Left renal cortex interstitium (tissue), 4 donors: ENCODE measurements at regions not wholly inside any gene's neighbourhood (a gene's known extent, or its start where the extent isn't known, plus 50 kb on each side); places are given as distances from the start of the nearest gene placed in this dataset.

Experiments used
- DNase-seq, 4 donors: peaks; one replicate each; pipeline ENCODE4 v3.0.0-alpha.2; 2013; ENCODE audit warnings: low read depth in 4 of 4, low spot score in 2 of 4, missing footprints in 1 of 4

DNA sequence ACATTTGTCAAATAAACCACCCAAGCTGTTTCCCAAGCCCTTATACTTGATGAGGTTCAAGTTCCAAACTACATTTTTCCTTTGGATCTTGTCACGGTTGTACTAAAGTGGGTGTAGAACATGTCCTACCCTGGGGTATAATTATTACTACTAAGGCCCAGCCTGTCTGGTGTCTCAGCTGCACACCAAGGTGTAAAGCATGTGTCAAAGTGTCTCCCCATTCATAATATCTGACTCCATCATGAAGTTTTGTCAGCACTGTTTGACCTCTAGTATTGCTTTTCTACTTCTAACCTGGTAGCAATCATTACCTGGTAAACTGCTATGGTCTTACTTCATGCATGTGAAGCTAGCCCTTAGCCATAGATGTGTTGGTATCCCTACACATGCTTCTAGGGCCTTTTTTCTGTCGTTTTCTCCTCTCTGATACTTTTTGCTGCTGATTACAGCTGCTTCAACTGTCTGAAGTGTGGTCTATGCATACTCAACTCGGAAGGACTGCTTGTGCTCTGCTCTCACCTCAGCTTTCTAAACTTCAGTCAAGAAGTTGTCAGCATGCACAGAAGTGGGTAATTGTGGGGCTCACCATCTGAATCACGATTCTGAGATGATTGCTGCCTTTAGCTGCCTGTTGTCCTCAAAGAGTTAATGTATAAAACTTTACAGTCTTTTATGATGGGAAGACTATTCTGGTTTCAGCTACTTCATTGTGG is 445.7 kb upstream of the TRIB2 start:
- no peak for DNase-seq

DNA sequence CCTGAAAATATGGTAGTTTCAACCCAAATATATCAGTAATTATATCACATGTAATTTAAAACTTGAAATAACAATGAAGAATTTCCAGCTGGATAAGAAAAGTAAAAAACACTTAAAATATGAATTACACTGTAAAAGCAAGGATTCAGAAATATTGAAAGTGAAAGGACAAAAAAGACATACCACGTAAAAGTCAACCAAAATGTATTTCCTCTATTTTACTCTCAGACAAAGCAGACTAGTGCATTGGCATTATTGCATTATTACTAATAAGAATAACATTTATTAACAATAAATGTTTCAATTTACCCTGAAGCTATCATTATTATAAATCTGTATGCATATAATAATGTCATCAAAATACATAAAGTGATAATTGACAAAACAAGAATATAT is 445.1 kb upstream of the TRIB2 start:
- no peak for DNase-seq

DNA sequence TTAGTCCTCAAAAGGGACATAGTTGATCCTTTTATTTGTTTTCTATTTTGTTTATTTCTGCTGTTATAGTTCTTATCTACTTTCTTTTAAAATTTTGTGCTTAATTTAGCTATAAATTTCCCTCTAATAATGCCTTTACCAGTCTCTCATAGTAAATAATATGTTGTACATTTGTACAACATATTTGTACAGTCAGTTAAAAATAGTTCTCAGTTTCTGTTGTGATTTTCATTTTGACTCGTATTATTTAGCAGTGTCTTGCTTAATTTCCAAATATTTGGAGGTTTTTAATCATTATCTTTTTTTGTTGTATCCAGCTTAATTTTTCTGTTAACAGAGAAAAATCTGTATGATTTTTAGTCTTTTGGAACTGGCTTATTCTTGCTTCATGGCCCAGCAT is 443.6 kb upstream of the TRIB2 start:
- no peak for DNase-seq

DNA sequence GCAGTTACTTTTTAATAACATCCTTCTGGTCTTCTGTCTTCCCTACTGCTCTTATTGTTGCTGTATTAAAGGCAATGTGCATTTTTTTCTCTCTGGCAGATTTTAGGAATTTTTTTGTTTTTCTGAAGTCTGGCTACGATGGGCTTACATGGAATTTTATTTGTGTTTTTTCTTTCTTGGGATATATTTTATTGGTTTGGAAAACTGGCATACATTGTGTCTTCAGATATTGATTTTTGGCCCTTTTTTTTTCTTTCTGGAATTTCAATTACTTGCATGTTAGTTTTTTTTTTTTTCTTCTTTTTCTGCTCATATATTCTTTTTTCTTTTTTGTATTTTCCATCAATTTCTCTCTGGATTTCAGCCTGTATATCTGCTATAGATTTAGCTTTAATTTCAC is 442.1 kb upstream of the TRIB2 start:
- no peak for DNase-seq

DNA sequence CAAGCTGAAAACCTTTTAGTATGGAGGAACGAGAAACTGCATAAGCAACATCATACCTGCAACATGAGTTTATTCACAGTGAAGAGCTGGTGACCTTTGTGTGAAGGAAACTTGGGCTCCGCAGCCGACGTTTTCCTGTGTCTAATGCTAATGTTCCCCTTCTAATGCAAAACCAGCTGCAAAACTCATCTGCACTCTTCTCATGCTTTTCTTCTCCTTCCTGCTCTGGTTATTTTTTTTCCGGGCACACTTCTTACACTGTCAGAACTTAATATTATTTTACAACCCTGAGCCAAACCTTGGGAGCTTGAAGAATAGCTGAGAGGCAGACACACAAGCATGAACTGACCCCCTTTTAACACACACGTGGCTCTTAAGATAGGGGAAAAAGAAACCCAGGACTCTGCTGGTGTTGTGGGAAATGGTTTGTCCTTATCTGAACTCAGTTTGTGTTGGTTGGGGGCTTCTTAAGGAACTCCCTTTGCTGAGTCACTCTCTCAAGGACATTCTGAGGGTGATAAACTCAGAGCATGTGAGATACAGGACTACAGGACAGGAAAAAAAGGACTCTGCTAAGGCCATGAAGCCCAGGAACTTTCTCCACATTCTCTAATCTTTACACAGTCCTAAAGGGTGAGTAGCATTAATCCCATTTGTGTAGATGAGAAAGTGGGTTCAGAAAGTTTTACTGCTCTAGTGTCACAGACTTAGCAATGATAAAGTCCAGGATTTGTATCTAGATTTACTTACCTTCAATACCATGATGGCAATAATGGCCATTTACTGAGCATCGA is 439.3 kb upstream of the TRIB2 start:
- no peak for DNase-seq

DNA sequence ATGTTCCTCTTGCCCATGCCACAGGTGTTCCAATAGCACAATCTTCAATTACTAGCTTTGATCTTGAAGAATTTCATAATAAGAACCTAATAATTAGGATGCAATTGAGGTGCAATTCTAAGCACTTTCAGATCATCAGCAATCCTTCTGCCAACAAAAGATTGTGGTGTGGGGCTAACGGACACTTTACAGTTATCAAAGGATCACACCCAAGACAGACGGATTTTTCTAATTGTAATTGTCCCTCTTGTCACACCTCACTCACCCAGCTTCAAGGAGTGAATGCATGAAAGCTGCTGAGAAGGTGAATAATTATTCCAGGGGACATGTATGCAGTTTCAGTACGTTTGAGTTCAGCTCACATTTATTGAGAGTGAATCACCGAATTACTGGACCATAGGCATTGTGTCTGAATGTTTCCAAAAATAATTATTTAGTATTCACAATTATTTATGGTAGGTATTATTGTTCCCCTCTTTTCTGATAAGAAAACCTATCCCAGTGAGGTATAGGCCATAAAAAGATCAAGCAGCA is 438.5 kb upstream of the TRIB2 start:
- DNase-seq, result no peak

DNA sequence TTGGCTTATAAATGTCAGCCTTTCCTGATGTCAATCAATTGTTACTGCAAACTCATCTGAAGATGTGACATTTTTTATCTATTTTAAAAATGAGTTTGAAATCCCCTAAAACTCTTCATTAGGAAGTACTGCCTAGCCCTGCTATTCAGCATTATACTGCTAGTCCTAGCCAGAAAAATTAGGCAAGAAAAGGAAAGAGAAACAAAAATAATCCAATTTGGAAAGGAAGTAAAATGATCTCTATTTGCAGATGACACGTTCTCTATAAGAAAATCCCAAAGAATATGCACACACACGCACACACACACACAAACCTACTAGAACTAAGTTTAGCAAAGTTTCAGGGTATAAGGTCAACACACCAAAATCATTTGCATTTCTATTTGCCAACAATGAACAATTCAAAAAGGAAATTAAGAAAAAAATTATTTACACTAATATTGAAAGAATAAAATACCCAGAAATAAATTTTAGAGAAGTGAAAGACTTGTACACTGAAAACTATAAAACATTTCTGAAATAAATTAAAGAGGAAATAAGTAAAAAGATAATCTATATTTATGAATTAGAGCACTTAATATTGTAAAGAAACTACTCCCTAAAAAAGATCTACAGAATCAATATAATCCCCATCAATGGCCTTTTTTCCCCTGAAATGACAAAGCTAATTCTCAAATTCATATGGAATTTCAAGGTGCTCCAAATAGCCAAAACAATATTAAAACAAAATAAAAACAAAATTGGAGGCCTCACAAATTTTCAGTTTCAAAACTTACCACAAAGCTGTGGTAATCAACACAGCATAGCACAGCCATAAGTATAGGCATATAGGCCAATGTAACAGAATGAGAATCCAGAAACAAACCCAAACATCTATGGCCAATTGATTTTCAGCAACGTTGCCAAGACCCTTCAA is 433.7 kb upstream of the TRIB2 start:
- no peak for DNase-seq

DNA sequence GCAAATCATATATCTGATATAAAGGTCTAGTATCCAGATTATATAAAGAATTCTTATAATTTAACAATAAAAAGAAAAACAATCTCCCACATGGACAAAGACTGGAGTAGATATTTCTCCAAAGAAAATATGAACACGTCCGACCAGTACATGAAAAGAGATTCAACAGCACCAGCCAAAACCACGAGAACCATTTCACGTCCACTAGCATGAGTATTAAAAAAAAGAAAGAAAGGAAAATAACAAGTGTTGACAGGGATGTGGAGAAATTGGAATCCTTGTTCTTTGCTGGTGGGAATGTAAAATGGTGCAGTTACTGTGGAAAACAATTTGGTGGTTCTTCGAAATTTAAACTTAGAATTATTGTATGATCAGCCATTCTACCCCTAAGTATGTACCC is 432.7 kb upstream of the TRIB2 start:
- no peak for DNase-seq

DNA sequence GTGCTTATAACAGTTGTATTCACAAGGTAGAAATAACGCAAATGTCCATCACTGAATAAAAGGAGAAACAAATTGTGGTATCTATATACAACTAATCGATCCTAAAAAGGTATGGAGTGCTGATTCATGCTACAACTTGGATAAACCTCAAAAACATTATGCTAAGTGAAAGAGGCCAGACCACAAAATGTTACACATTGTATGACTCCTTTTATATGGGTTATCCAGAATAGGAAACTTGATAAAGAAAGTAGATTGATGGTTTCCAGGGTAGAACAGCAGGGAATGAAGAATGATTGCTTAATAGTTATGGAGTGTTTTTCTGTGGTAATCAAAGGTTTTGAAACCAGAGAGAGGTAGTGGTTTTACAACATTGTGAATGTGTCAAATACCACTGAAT is 432.2 kb upstream of the TRIB2 start:
- DNase-seq, result no peak

DNA sequence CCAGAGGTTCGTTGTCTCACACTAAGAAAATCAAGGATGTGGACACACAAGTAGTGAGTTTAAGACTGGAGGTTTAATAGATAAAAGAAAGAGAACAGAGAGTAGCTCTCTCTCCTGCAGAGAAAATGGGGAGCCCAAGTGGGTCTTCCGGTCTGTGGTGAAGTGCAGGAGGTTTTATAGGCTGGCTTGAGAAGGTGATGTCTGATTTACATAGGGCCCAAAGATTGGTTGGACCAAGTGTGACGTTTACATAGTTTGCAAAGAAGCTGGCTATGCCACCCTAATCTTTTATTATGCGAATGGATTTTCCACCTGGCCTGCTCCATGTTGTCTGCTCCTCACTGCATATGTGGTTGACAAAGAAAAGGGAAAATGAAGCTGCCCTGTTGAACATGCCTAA is 430.4 kb upstream of the TRIB2 start:
- no peak for DNase-seq

DNA sequence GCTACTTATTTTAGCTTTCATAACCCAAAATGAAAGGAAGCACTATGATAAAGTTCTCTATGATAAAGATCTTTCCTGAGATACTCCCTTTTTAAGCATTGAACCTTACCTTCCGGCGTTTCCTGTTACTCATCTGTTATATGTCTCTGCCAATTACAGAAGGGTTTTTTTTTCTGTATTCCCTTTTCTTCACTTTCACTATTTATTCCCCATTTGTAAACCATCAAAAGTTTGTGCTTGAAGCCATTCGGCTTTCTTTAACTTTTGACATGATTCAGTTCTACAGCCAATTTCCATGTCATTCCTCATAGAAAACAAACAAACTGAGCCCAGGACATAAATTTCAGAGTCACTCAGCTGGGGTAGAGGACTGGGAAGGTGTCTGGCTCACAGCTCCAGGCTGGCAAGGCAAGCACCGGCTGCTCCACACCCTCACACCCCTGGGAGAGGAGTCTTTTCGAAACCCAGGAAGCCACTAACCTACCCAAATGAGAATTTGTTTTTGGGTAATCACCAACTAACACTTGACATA is 429.4 kb upstream of the TRIB2 start:
- no peak for DNase-seq

DNA sequence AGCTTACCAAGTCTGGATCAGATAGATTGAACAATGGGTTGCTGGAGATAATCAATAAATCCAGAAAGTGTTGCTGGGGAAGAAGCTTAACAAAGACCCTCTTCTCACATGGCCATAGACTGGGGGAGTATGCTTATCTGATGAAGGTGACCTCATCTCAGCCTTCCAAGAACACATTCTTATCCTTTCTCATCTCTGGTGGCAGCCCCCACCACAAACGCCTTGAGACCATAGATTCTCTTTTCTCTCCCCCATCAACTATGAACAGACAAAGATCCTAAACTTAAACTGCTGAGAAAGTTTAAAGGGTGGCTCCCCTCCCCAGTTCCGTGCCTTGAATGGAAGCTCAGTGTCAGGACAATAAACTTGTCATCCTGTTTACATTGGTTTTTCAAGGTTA is 428.7 kb upstream of the TRIB2 start:
- DNase-seq, result no peak

DNA sequence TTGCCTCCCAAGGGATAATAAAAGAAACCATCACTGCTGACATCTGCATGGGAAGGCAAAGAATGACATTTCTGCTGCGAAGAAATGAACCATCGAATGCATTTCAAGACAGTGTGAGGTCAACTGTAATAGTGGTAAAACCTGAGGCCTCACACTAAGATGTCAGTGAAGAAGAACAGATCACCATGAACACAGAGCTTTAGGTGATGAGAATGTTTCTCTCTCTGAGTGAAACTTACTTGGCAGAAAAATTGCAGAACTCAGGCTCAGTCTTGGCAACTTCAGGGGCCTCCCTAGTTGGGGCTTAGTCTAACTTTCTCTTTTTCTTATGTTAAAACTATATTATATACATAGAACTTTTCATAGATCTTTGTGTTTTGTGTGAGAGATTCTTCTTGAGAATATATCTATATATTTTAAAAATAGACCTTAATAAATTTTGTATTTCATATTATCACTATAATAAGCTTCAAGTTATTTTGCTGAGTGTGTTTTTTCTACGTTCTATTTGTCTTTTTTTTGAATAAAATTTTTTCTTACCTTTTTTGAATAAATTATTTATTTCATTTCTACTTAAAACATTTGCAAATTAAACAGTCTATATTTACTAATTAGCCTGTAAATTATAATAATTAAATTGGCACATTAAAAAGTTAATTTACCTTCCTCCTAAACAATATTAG is 427.5 kb upstream of the TRIB2 start:
- no peak for DNase-seq

DNA sequence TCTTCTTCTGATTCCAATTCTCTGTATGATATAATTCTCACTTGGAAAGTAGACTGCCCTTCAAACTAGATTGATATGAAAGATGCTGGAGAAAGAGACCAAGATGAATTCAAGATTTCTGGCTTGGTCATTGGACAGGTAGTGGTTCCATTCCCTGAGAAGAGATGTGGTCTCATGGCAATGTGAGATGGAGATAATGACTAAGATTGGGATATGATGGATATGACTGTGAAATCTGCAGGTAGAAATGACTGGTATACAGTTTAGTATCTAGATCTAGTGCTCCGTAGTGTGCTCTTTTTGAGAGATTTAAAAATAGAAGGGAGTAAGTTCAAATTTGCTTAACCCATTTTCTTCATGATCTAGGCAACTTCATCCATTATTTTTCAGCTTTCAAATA is 425.4 kb upstream of the TRIB2 start:
- no peak for DNase-seq

DNA sequence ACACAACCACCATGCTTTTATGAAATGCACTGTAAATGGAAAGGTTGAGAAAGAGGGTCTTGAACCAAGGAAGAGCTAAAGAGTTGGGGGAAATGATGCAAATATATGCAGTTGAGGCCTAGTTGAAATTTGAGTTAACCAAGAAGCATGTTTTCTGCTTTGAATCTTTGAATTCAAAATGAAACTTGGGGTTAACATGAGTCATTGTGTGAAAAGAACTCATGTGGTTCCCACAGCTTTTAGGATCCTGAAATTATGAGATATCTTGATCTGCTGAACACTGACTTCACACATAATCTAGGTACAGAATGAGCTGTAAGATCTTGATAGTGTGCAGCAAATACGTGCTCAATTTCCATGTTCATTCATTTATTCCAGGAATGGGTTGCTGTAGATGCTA is 422.9 kb upstream of the TRIB2 start:
- DNase-seq, result no peak

DNA sequence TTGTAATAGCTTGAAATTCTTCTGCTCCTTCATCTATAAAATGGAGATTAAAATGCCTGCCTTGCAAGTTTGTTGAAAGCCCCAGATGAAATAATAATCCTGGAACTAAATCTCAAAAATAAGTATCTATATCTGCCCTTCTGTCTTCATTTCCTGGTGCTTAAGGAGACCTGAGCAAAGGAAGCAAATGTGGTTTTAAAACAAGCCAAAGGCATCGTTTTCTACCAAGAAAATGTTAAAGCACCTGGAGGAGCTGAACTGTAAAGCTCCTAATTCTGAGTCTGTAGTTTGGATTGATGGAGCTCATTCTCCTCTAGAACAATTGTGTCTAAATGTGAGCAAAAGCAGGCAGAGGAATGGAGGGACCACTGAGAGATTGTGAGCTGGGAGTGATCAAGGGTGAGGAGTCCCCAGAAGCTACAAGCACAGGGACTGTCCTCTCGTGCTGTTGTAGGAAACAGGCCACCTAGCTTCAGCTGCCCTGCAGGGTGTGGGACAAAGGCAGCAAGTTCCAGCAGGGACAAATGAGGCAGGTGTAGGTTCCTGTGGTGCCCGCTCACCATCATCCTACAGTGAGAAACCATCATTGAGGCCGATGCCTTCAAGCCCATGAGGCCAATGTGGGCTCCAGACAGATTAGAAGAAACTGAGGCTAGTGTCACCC is 420.7 kb upstream of the TRIB2 start:
- DNase-seq, result no peak

DNA sequence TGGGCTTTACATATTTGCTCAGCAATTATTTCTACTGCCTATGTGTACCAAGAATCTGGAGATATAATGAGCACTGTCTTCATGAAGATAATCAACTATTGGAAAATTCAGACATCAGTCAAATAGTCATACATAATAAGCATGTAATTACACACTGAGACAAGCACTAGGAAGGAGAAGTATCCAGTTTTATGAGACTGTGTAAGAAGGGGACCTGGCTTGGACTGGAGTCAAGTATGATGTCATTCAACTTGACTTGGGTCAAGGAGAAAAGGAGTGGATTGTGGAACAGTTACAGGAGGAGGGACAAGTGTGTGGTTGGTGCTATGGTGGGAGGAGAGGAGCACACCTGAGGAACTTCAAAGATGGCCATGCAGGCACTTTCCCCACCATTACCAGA is 419.8 kb upstream of the TRIB2 start:
- DNase-seq, result no peak

DNA sequence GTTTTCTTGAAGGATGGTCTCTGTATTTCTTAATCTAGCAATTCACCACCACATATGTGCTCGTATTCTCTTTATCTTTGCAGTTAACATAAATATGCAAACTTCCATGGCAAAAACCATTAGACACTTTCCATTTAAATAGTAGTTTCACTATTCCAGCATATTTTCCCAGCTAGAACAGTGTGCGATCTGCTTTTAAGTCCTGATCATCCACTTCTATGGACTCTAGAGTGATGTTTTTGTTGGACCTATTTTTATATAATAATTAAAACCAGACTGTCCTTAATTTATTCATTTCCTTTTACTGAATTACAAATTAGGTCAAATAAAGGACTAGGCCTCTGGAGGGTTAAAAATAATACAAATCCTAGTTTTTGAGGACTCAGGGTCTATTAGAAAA is 418.4 kb upstream of the TRIB2 start:
- DNase-seq, result no peak

DNA sequence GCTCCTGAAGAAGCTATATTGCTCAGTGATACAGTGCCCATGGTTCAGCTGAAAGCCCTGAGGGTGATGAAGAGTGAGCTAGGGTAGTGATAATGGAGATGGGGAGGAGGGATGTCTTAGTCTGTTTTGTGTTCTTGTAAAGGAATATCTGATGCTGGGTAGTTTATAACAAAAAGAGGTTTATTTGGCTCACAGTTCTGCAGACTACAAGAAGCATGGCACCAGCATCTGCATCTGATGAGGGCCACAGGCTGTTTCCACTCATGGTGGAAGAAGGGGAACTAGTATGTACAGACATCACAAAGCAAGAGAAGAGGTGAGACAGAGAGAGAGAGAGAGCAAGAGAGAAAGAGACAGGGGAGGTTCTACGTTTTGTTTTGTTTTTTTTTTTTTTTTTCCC is 417.3 kb upstream of the TRIB2 start:
- no peak for DNase-seq
